ENCODE measurements at regions not wholly inside any gene's neighbourhood (a gene's known extent, or its start where the extent isn't known, plus 50 kb on each side); places are given as distances from the start of the nearest gene placed in this dataset.

DNA sequence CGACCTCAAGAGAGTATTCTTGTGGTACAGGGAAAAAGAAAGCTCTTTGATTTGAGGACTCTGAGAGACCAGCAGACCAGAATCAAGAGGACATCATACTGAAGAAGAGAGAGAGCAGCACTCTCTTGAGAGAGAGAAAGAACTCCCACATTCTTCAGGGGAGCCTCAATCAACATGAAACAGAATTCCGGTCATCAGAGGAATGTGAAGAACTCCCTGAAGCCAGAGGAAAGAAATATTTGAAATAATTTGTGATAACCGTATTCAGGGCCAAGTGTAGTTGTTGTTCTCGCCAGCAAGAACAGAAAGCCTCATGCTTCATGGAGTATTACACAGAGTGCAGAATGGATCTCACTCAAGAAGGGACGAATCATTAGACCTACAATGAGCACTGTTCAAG is 363.8 kb upstream of the TMEM132C start:
- TF ChIP-seq, protein P1, sequence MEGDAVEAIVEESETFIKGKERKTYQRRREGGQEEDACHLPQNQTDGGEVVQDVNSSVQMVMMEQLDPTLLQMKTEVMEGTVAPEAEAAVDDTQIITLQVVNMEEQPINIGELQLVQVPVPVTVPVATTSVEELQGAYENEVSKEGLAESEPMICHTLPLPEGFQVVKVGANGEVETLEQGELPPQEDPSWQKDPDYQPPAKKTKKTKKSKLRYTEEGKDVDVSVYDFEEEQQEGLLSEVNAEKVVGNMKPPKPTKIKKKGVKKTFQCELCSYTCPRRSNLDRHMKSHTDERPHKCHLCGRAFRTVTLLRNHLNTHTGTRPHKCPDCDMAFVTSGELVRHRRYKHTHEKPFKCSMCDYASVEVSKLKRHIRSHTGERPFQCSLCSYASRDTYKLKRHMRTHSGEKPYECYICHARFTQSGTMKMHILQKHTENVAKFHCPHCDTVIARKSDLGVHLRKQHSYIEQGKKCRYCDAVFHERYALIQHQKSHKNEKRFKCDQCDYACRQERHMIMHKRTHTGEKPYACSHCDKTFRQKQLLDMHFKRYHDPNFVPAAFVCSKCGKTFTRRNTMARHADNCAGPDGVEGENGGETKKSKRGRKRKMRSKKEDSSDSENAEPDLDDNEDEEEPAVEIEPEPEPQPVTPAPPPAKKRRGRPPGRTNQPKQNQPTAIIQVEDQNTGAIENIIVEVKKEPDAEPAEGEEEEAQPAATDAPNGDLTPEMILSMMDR (conservative IDR thresholded peaks at IDR 0.05) = no peak
- no peak for TF ChIP-seq ZFX (IDR thresholded peaks at IDR 0.05)
- no peak overlapping the region for H3K27ac ChIP-seq

DNA sequence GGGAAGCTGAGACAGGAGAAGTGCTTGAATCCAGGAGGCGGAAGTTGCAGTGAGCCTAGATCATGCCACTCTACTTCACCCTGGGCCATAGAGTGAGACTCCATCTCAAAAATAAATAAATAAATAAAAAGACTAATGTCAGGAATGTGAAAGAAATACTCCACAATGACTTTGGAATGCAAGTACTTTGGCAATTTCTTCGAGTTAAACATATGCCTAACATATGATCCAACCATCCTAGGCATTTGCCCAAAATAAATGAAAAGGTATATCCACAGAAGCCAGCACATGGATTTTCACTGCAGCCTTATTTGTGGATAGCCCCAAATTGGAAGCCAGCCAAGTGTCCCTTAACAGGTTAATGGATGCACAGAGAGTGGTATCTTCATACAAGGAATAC is 357.9 kb upstream of the TMEM132C start:
- H3K27ac ChIP-seq = no peak overlapping the region
- no peak for TF ChIP-seq ZFX (IDR thresholded peaks at IDR 0.05)

DNA sequence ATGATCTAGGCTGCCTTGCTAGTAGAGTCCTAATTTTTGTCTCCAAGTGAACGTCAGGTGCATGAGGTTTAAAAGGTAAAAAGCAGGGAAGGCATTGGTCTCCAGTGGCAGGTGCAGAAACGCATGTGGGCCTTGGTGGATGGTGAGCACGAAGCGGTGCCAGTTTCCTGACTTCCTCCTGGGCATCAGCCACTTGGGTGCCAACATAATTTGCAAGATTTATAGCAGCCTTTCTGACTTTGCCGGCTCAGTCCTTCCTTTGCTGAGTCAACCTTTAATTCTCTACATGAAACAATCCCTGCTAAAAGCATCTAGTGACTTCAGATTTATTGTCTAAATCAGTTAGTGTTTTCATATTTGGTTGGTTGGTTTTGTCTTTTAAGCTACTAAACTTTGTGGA is 355.7 kb upstream of the TMEM132C start:
- no peak overlapping the region for H3K27ac ChIP-seq
- TF ChIP-seq, protein P1 (conservative IDR thresholded peaks at IDR 0.05) = no peak
- TF ChIP-seq ZFX (IDR thresholded peaks at IDR 0.05) = no peak

DNA sequence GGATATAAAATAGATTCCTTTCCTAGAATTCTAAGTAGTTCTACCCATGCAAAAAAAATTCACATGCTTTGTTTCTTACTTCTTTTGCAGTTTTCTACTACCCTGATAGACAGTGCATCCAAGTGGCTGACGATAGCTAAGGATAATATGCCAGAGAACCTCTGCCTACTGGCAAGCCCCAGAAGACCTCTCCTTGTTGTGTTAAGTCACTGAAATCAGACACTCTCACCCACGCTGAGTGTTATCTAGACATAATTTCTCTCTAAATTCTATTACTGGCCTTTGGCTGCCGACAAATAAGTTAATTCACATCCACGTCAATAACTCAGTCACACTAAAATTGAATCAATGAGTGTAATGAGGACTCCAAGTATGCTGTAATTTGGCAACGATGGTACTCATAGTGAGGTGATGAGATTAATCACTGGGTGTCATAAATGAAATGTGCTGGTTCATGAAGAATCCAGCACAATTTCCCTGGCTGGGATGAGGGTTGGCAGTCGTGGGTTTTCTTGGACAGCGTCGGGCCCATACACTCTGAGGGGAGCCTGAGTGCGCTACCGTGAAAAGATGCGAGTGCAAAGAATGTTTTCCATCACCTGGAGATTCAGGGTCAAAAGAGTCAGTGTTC is 354.8 kb upstream of the TMEM132C start:
- TF ChIP-seq ZFX (IDR thresholded peaks at IDR 0.05) = no peak
- TF ChIP-seq, protein P1 (conservative IDR thresholded peaks at IDR 0.05) = no peak
- no peak overlapping the region for H3K27ac ChIP-seq

DNA sequence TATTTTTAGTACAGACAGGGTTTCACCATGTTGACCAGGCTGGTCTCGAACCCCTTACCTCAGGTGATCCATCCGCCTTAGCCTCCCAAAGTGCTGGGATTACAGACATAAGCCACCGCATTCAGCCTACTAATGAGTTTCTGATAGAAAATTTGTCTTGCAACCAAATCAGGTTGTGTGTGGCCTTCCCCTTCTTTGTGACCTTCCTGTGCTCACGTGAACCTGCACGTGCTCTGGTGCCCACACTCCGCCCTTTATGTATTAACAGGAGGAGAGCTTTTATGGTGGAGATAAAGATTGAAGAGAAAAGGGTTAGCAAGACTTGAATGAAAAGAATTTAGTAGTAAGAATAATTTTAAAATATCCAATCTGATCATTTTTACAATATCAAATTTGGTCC is 343.5 kb upstream of the TMEM132C start:
- H3K27ac ChIP-seq = no peak overlapping the region
- TF ChIP-seq, protein P1 (conservative IDR thresholded peaks at IDR 0.05) = no peak
- TF ChIP-seq ZFX (IDR thresholded peaks at IDR 0.05) = no peak

DNA sequence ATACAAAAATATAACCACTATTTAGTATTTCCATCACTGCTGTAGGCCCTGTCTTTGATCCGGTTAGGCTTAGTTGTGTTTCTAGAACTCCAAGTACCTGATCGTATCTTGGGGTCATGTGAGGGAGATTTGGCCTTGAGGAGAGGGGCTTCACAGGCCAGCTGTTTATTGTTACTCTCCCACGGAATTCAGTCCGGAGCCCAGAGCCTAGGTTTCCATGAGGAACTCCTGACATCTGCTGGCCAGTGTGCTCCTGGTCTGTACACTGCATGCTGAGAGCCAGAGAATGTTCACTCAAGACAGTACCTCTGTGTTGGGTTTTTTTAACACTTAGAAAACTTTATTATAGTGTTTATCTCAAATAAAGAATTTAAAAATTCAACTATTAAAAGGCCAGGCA is 341.0 kb upstream of the TMEM132C start:
- TF ChIP-seq, protein P1 (conservative IDR thresholded peaks at IDR 0.05) = peak; percentile 19; the same call in 1 of the 2 replicates
- no peak for TF ChIP-seq ZFX (IDR thresholded peaks at IDR 0.05)
- H3K27ac ChIP-seq = no peak overlapping the region

DNA sequence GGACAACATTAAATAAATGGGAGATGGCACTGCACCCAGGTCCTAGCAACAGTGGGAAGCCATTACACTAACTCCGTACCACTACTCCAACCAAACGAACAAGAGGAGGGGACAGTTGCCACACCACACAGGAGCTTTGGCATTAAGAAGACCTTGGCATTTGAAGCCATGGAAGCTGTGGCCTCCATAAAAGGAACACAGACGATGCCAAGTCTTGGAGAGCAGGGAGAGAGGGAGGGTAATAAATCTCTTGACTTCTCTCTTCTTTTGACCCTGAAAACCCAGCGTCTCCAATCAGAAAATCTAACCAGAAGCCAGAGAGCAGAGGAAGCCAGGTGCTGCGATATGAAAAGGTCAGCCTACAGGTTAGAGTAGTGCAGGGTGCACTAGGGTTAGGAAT is 338.8 kb upstream of the TMEM132C start:
- no peak overlapping the region for H3K27ac ChIP-seq
- TF ChIP-seq, protein P1 (conservative IDR thresholded peaks at IDR 0.05) = no peak
